GM18508 (cell line): ENCODE measurements at regions not wholly inside any gene's neighbourhood (a gene's known extent, or its start where the extent isn't known, plus 50 kb on each side); places are given as distances from the start of the nearest gene placed in this dataset.

ENCODE experiments used
- ATAC-seq: cut with Tn5 transposase; IDR thresholded peaks from one replicate; pipeline ENCODE4 v1.9.1; 2021; ENCODE audit warnings: moderate number of reproducible peaks; ENCODE audit not compliant: insufficient read depth, unreplicated experiment

DNA sequence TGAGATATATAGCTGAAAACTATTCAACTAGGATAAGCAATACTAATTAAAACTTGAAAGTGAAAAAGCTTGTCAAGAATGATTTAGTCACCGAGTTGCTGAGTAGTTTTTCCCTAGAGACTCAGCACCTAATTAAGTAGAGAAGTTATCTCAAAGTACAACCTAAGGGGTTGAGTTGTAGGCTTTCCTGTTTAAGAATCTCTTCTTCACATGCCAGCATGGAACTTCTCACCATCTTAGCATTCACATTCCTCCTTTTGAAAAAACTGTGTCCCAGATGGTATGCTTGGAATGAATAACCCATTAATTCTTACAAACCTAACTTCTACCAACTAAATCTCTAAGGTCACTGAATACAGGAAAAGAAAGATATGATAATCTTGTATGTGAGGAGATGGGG is 303.3 kb upstream of the ZC3H12C start:
- ATAC-seq = no peak

DNA sequence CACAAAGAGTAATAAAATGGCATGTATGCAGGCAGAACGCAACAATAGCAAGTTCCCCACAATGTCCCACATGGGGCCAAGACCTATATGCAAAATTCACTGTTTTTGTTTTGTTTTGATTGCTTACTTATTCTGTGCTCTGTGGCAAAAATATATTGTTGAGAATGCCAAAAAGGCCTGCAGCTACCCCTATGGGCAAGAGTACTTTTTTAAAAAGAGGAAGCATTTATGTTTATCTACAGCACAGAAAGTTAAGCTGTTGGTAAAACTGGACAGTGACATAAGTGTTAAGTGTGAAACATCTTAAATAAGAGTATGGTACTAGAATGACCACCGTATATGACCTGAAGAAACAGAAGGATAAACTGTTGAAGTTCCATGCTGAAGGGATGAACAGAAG is 301.9 kb upstream of the ZC3H12C start:
- ATAC-seq = no peak

- ATAC-seq = no peak
Measured at GRCh38 chr11:109794501-109794900, 298.7 kb upstream of the ZC3H12C start.

- no peak for ATAC-seq
Measured at GRCh38 chr11:109795234-109795633, 298.0 kb upstream of the ZC3H12C start.

DNA sequence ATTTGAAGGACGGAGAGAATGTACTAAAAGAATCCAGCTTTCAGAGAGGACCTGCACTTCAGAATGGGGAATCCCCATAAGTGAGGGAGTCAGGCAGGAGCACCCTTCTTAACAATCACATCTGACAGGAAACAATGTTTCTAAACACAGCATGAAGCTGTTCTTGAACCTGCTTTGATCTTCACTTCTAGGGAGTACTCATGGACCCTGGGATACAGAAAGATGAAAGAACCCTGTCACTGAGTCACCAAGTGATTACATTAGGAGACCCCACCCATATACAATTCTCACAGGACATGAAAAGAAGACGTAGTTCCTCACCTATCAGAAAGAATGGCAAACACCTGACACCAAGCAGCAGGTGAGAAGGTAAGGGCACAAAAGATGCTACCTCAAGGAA is 296.9 kb upstream of the ZC3H12C start:
- no peak for ATAC-seq

GRCh38 chr11:109798521-109798920 is 294.7 kb upstream of the ZC3H12C start:
- ATAC-seq = no peak

- no peak for ATAC-seq
Measured at GRCh38 chr11:109799604-109800003, 293.6 kb upstream of the ZC3H12C start.

- no peak for ATAC-seq
Measured at GRCh38 chr11:109804911-109805310, 288.3 kb upstream of the ZC3H12C start.

DNA sequence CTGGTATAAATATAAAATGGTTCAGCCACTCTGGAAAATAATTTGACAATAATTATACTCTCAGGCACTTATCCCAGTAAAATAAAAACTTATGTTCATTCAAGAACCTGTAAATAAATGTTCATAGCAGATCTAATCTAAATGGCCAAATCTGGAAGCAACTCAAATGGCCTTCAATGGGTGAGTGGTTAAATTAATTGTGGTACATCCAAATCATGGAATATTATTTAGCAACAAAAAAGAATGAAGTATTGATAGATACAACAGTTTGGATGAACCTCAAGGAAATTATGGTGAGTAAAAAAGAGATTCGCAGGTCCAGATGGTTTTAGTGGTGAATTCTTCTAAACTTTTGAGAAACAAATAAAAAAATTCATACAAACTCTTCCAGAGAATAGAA is 287.0 kb upstream of the ZC3H12C start:
- no peak for ATAC-seq

- ATAC-seq = no peak
Measured at GRCh38 chr11:109808569-109808968, 284.6 kb upstream of the ZC3H12C start.

DNA sequence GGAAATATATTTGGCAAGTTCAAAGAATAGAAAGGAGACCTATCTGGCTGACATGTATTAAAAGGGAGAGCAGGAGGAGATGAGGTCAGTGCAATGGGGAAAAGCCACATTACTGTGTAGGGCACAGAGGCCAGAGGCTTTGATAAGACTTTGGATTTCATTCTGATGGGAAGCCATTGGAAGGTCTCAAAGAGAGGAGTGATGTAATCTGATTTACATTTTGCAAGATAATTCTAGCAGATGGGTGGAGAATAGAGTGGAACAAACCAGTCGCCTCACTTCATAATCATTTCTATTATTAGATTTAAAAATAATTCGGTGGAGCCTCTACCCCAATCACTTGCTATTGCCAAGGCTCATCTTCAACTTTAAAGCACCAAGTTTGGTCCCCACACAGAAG is 278.4 kb upstream of the ZC3H12C start:
- ATAC-seq = no peak

- no peak for ATAC-seq
Measured at GRCh38 chr11:109815500-109816150, 277.6 kb upstream of the ZC3H12C start.

GRCh38 chr11:109818290-109818689 is 274.9 kb upstream of the ZC3H12C start:
- ATAC-seq = no peak

DNA sequence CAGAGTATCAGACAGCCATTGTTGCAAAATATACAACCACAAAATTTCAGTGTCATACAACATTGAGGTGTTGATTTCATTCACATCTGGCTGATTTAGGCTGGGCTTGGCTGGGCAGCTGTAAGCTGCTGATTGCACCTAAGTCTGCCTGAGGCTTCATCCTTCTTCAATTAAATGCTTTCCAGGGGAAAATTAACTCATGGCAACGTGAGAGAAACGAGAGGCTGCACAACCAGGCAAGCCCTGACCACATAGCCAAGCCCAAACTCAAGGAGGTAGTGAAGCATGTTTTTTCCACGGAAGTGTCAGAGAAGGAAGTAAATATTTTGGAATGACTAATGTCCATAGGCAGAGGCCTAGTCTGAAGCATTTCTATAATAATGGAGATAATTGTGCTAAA is 273.8 kb upstream of the ZC3H12C start:
- ATAC-seq = no peak

DNA sequence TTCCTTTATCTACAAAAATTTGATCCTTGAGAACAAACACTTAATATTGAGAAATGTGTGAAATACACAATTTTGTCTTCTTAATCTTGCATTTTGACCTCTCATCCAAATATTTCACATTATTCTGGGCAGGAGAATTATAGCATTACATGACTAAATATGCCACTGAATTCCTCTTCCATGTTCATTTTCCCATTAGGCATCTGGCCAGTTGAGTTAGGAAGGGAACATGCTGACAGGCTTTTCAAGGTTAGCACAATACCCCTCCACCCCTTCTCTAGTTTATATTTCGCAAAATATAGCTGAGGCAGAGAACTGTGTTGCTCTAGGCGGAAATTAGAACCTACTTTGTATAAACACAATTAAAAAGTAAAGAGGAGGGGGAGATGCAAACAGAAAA is 271.7 kb upstream of the ZC3H12C start:
- ATAC-seq = no peak

- ATAC-seq = no peak
Measured at GRCh38 chr11:109822436-109823102, 270.6 kb upstream of the ZC3H12C start.

- no peak for ATAC-seq
Measured at GRCh38 chr11:109828387-109828786, 264.8 kb upstream of the ZC3H12C start.

DNA sequence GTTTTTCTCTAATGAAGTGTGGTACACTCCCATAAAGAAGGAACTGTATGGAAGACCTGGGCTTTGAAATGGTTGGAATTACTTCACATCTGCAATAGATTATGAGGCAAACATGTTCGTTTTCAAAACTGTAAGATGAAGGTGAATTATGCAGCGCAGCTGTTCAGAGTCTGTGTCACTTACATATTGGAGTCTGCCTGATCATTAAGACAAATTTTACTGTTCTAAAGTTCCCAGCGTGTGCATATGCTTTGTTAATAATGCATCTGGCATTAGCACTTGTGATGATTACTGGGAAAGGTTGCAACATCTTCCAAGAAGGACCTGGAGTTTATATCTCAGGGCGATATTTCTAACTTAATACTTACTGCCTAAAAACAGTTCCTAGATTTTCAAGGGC is 255.2 kb upstream of the ZC3H12C start:
- ATAC-seq = no peak

- no peak for ATAC-seq
Measured at GRCh38 chr11:109845437-109845836, 247.8 kb upstream of the ZC3H12C start.

DNA sequence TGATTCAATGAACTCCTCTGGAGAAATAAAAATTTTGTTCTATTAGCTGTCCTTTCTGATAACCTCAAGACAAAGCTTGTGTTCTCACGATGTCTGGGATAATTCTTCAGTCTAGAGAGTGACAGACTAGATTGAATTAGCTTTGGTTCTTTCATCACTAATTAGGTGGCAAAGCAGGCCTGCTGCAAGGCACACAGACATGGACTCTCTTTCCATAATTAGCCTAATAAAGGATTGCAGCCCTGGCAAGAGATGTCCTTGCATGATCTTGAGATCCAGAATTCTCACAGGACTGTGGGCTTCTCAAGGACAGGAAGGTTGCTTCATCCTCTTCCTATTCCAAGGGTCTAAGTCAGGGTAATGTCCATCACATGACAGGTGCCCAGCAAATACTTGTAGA is 245.6 kb upstream of the ZC3H12C start:
- ATAC-seq = no peak

DNA sequence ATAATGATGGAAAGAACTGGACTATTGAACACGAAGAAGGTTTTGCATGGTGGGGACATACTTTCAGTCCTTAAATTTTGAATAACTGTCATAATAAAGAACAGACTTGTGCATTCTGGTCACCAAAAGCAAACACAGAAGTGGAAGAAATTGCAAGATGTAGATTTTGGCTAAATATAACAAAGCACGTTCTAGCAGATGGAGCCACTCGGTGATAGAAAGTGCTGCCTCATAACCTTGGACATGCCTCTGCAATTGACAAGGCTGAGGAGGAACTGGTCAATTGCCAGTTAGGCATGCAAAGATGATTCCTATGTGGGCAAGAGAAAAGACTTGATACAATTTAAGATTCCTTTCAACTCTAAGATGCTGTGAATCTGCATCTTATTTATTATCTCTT is 244.1 kb upstream of the ZC3H12C start:
- ATAC-seq = no peak

- no peak for ATAC-seq
Measured at GRCh38 chr11:109849946-109850345, 243.2 kb upstream of the ZC3H12C start.
